IMR-90 (cell line): ENCODE measurements at regions not wholly inside any gene's neighbourhood (a gene's known extent, or its start where the extent isn't known, plus 50 kb on each side); places are given as distances from the start of the nearest gene placed in this dataset.

Experiments used
- ATAC-seq: fragments of 200-7000 bp; cut with Tn5 transposase; 2 replicates; pipeline ENCODE4 v1.9.1; 2020; ENCODE audit warnings: low read depth, mild to moderate bottlenecking, moderate library complexity
- BruUV-seq: library from RNA; stranded (reverse); fragments of 400-500 nt; replicated peaks from 2 replicates; lab custom pipeline; 2021; lab: Mats Ljungman, UMichigan
- CTCF ChIA-PET: fragments of 300-600 bp; formaldehyde crosslinking; extraction: SDS; loops from one replicate; lab custom pipeline; 2021; ENCODE audit warnings: antibody characterized with exemption; lab: Yijun Ruan, JAX
- POLR2A ChIA-PET: fragments of 300-600 bp; sonication (Branson Sonifier 250); formaldehyde crosslinking; loops from one replicate; lab custom pipeline; 2022; ENCODE audit warnings: antibody characterized with exemption; ENCODE audit not compliant: unreplicated experiment; lab: Charles Lee
- DNase-seq: peaks from one replicate; pipeline ENCODE4 v3.0.0; 2013
- H2AFZ ChIP-seq: replicated peaks from 2 replicates; pipeline ENCODE3; 2013; ENCODE audit warnings: low read length, mild to moderate bottlenecking; ENCODE audit not compliant: poor library complexity
- H2AK5ac ChIP-seq: 2 replicates; pipeline ENCODE4 v1.6.1; 2013; ENCODE audit warnings: low read depth, low read length, inconsistent platforms
- H2AK9ac ChIP-seq: replicated peaks from 2 replicates; pipeline ENCODE3; 2013; ENCODE audit warnings: mild to moderate bottlenecking, low read depth, low read length, moderate library complexity; ENCODE audit not compliant: poor library complexity
- H2BK120ac ChIP-seq: 2 replicates; pipeline ENCODE4 v1.6.1; 2013; ENCODE audit warnings: low read depth, low read length, inconsistent platforms
- H2BK15ac ChIP-seq: 3 replicates; pipeline ENCODE4 v1.6.1; 2013; ENCODE audit warnings: low read depth, low read length, inconsistent platforms
- H2BK20ac ChIP-seq: 2 replicates; pipeline ENCODE4 v1.6.1; 2013; ENCODE audit warnings: low read depth, mild to moderate bottlenecking, inconsistent platforms, low read length, moderate library complexity
- H2BK5ac ChIP-seq: 2 replicates; pipeline ENCODE4 v1.6.1; 2013; ENCODE audit warnings: mild to moderate bottlenecking, low read depth, low read length, inconsistent platforms; ENCODE audit not compliant: poor library complexity, severe bottlenecking
- H3K14ac ChIP-seq: replicated peaks from 2 replicates; pipeline ENCODE4 v1.6.1; 2013; ENCODE audit warnings: low read depth, low read length, inconsistent platforms
- H3K18ac ChIP-seq: 2 replicates; pipeline ENCODE4 v1.6.1; 2013; ENCODE audit warnings: low read depth, low read length, control low read depth
- H3K23ac ChIP-seq: 2 replicates; pipeline ENCODE4 v1.6.1; 2013; ENCODE audit warnings: low read depth, low read length, inconsistent platforms
- H3K27ac ChIP-seq: 2 replicates; pipeline ENCODE4 v1.5.1; 2013; ENCODE audit warnings: mild to moderate bottlenecking, control low read depth, low read length; ENCODE audit not compliant: insufficient read depth
- H3K27me3 ChIP-seq: 2 replicates; pipeline ENCODE4 v1.6.1; 2013; ENCODE audit warnings: low read length; ENCODE audit not compliant: control insufficient read depth, insufficient read depth
- H3K36me3 ChIP-seq: 2 replicates; pipeline ENCODE4 v1.6.1; 2013; ENCODE audit warnings: low read length, mixed read lengths; ENCODE audit not compliant: control insufficient read depth, insufficient read depth
- H3K4ac ChIP-seq: 2 replicates; pipeline ENCODE4 v1.6.1; 2013; ENCODE audit warnings: low read depth, low read length, inconsistent platforms
- H3K4me1 ChIP-seq: 2 replicates; pipeline ENCODE4 v1.6.1; 2013; ENCODE audit warnings: low read length, mixed read lengths; ENCODE audit not compliant: control insufficient read depth, insufficient read depth
- H3K4me2 ChIP-seq: 2 replicates; pipeline ENCODE4 v1.6.1; 2013; ENCODE audit warnings: low read depth, mild to moderate bottlenecking, control low read depth, low read length, moderate library complexity
- H3K4me3 ChIP-seq: 2 replicates; pipeline ENCODE4 v1.5.1; 2013; ENCODE audit warnings: low read depth, mild to moderate bottlenecking, control low read depth, low read length, moderate library complexity; ENCODE audit not compliant: insufficient read depth
- H3K56ac ChIP-seq: 2 replicates; pipeline ENCODE4 v1.6.1; 2013; ENCODE audit warnings: low read length, inconsistent platforms; ENCODE audit not compliant: insufficient read depth; ENCODE audit errors: extremely low read depth
- H3K79me1 ChIP-seq, 2 experiments: 2 replicates each; pipeline ENCODE4 v1.6.1; 2013; ENCODE audit warnings: low read length in 2 of 2, inconsistent platforms in 1 of 2, low read depth in 1 of 2
- H3K9ac ChIP-seq: 2 replicates; pipeline ENCODE4 v1.6.1; 2013; ENCODE audit warnings: low read depth, low read length, control low read depth
- H3K9me1 ChIP-seq: 2 replicates; pipeline ENCODE4 v1.6.1; 2013; ENCODE audit warnings: low read length, inconsistent platforms; ENCODE audit not compliant: insufficient read depth
- H3K9me3 ChIP-seq: 2 replicates; pipeline ENCODE4 v1.6.1; 2013; ENCODE audit warnings: low read length; ENCODE audit not compliant: control insufficient read depth, insufficient read depth
- H4K20me1 ChIP-seq: 2 replicates; pipeline ENCODE4 v1.6.1; 2013; ENCODE audit warnings: low read length, inconsistent platforms; ENCODE audit not compliant: insufficient read depth
- H4K5ac ChIP-seq: 2 replicates; pipeline ENCODE4 v1.6.1; 2013; ENCODE audit warnings: mild to moderate bottlenecking, low read depth, low read length, control low read depth
- H4K8ac ChIP-seq, 2 experiments: 2 replicates each; pipeline ENCODE4 v1.6.1; 2013; ENCODE audit warnings: low read depth in 2 of 2, low read length in 2 of 2, control low read depth in 1 of 2, inconsistent platforms in 1 of 2
- H4K91ac ChIP-seq: 2 replicates; pipeline ENCODE4 v1.6.1; 2013; ENCODE audit warnings: low read depth, low read length, inconsistent platforms; ENCODE audit not compliant: insufficient read depth
- BHLHE40 ChIP-seq: fragments of 150-350 bp; IDR thresholded peaks from 2 replicates; pipeline ENCODE4 v1.6.1; 2016; ENCODE audit warnings: mild to moderate bottlenecking, low read depth, low read length
- CHD1 ChIP-seq: IDR thresholded peaks from 2 replicates; pipeline ENCODE4 v1.6.1; 2012; ENCODE audit warnings: low read depth, low read length, improper control_type of control experiment
- FOS ChIP-seq: fragments of 150-350 bp; IDR thresholded peaks from 2 replicates; pipeline ENCODE4 v1.6.1; 2016; ENCODE audit warnings: low read depth, low read length
- MXI1 ChIP-seq: IDR thresholded peaks from 2 replicates; pipeline ENCODE4 v1.6.1; 2012; ENCODE audit warnings: low read depth, mild to moderate bottlenecking, low read length, moderate library complexity, borderline replicate concordance
- WGBS, 2 experiments: methylation state at CpG; one replicate each; pipeline versions ENCODE4 v1.1.5 to v1.1.7; 2013; ENCODE audit warnings: missing lambda C conversion rate in 2 of 2; ENCODE audit not compliant: insufficient read length in 1 of 2; ENCODE audit errors: extremely low coverage in 2 of 2; 5-methylcytosine and 5-hydroxymethylcytosine counted together
- dilution Hi-C: fragments of 300-500 bp; cut with HindIII; formaldehyde crosslinking; loops from one replicate; pipeline ENCODE4 v1.14.3; 2018; ENCODE audit warnings: low sequenced_read_pairs; ENCODE audit not compliant: unreplicated experiment
- in situ Hi-C: fragments of 300-500 bp; cut with MboI; formaldehyde crosslinking; loops from 3 replicates; pipeline ENCODE4 v1.14.3; 2019; ENCODE audit warnings: low sequenced_read_pairs, inconsistent platforms, mixed read lengths
- intact Hi-C: fragments of 100-400 bp; cut with micrococcal nuclease; formaldehyde crosslinking; loops from 2 replicates; pipeline ENCODE4 v1.10.0; 2022

DNA sequence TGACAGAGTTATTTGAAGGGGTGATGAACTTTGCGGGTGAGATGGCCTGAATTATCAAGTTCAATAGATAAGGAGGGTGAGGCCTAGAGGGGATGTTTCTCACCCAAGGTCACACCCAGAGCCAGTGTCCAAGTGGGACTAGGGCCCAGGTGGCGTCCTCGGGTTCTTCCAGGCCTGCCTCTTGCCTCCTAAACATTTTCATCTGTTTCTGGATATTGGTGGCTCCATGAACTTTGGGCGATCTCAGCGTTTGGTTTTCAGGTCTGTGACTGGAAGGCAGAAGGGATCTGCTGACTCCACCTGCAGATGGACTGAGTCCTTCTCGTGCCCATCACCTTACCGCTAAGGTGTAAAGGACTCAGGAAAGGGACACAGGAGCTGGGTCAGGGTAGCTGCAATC is 137.3 kb downstream of the DDX1 start:
- no peak overlapping the region for H4K5ac ChIP-seq
- no peak for TF ChIP-seq FOS
- no peak for TF ChIP-seq MXI1
- TF ChIP-seq BHLHE40, result no peak
- TF ChIP-seq CHD1, result no peak
- CTCF ChIA-PET, result no interaction called here
- H3K36me3 ChIP-seq, result no peaks in the 10 kb centered on the region
- no peak overlapping the region for H3K9ac ChIP-seq
- in situ Hi-C loops (no loop called here), dilution Hi-C loops (no loop called here), intact Hi-C loops (no loop called here)
- no peak overlapping the region for H2AK5ac ChIP-seq
- no TSS peak for BruUV-seq
- H3K79me1 ChIP-seq, result no peaks in the 10 kb centered on the region
- H3K23ac ChIP-seq, result no peak overlapping the region
- no peak overlapping the region for H3K27ac ChIP-seq
- peaks cover 14% of the 10 kb centered on the region for H3K27me3 ChIP-seq
- DNase-seq, result no peak
- H3K14ac ChIP-seq, result no peak overlapping the region
- H2AK9ac ChIP-seq, result no peak overlapping the region
- no peak for ATAC-seq
- no peak overlapping the region for H3K4me3 ChIP-seq
- H3K9me1 ChIP-seq, result no peaks in the 10 kb centered on the region
- no peak overlapping the region for H2BK20ac ChIP-seq
- H4K91ac ChIP-seq, result no peak overlapping the region
- H3K56ac ChIP-seq, result no peak overlapping the region
- H3K9me3 ChIP-seq, result no peaks in the 10 kb centered on the region
- no peak overlapping the region for H2BK15ac ChIP-seq
- no peak overlapping the region for H3K4ac ChIP-seq
- peaks cover 2% of the 10 kb centered on the region; the same call in 1 of the 2 replicates for H3K4me1 ChIP-seq
- no peak overlapping the region for H3K4me2 ChIP-seq
- no peaks in the 10 kb centered on the region for H4K20me1 ChIP-seq
- no peak overlapping the region for H3K18ac ChIP-seq
- no peak overlapping the region for H2BK5ac ChIP-seq
- POLR2A ChIA-PET, result no interaction called here
- H2AFZ ChIP-seq, result no peak overlapping the region
- H4K8ac ChIP-seq, result no peak overlapping the region
- 90% methylated on average over 2 of the region's 7 CpGs; no CpG with 5 or more reads in 1 of the 2 experiments for WGBS, 2 experiments
- no peak overlapping the region for H2BK120ac ChIP-seq
